ENCODE measurements at regions not wholly inside any gene's neighbourhood (a gene's known extent, or its start where the extent isn't known, plus 50 kb on each side); places are given as distances from the start of the nearest gene placed in this dataset.

DNA sequence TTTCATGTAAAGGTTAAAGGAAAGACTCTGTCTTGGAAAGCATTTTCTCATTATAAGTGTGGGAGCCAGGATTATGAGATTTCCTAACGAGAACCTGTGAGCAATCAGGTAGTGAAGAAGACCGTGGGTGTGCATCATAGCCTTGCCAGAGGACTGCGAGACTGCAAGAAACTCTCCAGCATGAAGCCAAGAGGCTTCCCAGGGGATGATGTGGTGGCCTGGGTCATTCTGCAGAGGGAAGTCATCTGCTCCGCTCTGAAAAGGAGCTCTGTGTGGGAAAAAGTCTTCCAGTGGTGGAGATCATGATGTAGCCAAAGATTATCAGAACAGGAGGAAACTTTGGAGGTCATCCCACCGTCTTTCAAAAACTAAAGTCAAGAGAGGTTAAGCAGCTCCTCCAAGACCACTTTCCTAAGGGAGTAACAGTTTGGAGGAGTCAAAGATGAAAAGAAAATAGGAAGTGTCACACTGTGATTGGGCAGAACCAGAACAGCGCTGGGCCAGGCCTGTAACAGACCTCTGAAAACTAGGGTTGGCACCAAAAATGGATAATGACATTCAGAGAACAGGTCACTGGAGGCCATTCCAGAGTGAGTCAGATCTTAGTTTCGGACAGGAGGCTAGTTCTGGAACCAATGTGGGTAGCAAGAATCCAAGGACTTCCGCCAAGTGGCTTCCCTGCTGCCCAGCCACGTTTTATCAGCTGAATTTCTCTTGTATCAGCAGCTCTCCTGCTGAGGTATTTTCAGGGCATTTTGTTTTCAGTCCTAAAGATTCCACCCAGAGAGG lies 113.0 kb downstream of the LRATD1 start (continued):
- TF ChIP-seq, protein P1, sequence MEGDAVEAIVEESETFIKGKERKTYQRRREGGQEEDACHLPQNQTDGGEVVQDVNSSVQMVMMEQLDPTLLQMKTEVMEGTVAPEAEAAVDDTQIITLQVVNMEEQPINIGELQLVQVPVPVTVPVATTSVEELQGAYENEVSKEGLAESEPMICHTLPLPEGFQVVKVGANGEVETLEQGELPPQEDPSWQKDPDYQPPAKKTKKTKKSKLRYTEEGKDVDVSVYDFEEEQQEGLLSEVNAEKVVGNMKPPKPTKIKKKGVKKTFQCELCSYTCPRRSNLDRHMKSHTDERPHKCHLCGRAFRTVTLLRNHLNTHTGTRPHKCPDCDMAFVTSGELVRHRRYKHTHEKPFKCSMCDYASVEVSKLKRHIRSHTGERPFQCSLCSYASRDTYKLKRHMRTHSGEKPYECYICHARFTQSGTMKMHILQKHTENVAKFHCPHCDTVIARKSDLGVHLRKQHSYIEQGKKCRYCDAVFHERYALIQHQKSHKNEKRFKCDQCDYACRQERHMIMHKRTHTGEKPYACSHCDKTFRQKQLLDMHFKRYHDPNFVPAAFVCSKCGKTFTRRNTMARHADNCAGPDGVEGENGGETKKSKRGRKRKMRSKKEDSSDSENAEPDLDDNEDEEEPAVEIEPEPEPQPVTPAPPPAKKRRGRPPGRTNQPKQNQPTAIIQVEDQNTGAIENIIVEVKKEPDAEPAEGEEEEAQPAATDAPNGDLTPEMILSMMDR (conservative IDR thresholded peaks at IDR 0.05; ENCODE audit: low read depth in 2 of 2) = no peak
- TF ChIP-seq ZNF114 (CRISPR knock-in tag; IDR thresholded peaks at IDR 0.05) (no peak), EZH2 (IDR thresholded peaks at IDR 0.05; ENCODE audit: low read depth, unreplicated experiment) (no peak)

DNA sequence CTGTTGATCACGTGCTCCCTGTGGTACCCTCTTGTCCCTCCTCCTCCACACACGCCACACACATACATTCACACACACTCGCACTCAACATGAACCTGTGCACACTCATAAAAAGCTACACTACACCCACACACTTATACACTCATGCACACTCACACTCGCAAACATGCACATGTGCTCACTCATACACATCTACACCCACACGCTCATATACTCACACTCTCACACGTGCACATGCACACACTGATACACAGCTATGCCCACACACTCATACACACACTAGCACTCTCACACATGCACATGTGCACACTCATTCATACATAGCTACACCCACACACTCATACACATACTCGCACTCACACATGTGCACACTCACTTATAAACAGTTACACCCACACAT lies 113.6 kb downstream of the LRATD1 start:
- Histone ChIP-seq H3K36me3 (ENCODE audit: insufficient read depth) (no peaks in the 10 kb centered on the region; the same call in 1 of the 2 replicates), H4K20me1 (replicated peaks; ENCODE audit: insufficient read depth) (no peaks in the 10 kb centered on the region), H3K27ac (ENCODE audit: low read depth) (no peak overlapping the region), H3K79me2 (replicated peaks; ENCODE audit: insufficient read depth) (no peaks in the 10 kb centered on the region), H3K4me1 (ENCODE audit: insufficient read depth) (no peaks in the 10 kb centered on the region), H2AFZ (no peak overlapping the region), H3K4me2 (no peak overlapping the region), H3F3A (replicated peaks; ENCODE audit: low read depth) (no peaks in the 10 kb centered on the region), H3K9me2 (ENCODE audit: insufficient read depth) (no peaks in the 10 kb centered on the region; the same call in 1 of the 2 replicates), H3K4me3 (no peak overlapping the region), H3K27me3 (ENCODE audit: insufficient read depth) (no peaks in the 10 kb centered on the region)
- DNase-seq (ENCODE audit: low spot score) (no peak), ATAC-seq (no peak)
- Mint-ChIP-seq H3K27me3 (ENCODE audit: insufficient read depth, low read depth, poor library complexity) (peaks cover 1% of the 10 kb centered on the region), H3K36me3 (ENCODE audit: low read depth) (no peaks in the 10 kb centered on the region), H3K4me3 (no peak overlapping the region), H3K27ac (no peak overlapping the region), H3K9me3 (peaks cover 2% of the 10 kb centered on the region; the same call in 1 of the 3 replicates), H3K4me1 (no peaks in the 10 kb centered on the region)
- TF ChIP-seq NANOG (IDR thresholded peaks at IDR 0.05; ENCODE audit: borderline replicate concordance) = no peak
- TF ChIP-seq JUNB (IDR thresholded peaks at IDR 0.05; ENCODE audit: unreplicated experiment) = no peak
- TF ChIP-seq, protein P2, sequence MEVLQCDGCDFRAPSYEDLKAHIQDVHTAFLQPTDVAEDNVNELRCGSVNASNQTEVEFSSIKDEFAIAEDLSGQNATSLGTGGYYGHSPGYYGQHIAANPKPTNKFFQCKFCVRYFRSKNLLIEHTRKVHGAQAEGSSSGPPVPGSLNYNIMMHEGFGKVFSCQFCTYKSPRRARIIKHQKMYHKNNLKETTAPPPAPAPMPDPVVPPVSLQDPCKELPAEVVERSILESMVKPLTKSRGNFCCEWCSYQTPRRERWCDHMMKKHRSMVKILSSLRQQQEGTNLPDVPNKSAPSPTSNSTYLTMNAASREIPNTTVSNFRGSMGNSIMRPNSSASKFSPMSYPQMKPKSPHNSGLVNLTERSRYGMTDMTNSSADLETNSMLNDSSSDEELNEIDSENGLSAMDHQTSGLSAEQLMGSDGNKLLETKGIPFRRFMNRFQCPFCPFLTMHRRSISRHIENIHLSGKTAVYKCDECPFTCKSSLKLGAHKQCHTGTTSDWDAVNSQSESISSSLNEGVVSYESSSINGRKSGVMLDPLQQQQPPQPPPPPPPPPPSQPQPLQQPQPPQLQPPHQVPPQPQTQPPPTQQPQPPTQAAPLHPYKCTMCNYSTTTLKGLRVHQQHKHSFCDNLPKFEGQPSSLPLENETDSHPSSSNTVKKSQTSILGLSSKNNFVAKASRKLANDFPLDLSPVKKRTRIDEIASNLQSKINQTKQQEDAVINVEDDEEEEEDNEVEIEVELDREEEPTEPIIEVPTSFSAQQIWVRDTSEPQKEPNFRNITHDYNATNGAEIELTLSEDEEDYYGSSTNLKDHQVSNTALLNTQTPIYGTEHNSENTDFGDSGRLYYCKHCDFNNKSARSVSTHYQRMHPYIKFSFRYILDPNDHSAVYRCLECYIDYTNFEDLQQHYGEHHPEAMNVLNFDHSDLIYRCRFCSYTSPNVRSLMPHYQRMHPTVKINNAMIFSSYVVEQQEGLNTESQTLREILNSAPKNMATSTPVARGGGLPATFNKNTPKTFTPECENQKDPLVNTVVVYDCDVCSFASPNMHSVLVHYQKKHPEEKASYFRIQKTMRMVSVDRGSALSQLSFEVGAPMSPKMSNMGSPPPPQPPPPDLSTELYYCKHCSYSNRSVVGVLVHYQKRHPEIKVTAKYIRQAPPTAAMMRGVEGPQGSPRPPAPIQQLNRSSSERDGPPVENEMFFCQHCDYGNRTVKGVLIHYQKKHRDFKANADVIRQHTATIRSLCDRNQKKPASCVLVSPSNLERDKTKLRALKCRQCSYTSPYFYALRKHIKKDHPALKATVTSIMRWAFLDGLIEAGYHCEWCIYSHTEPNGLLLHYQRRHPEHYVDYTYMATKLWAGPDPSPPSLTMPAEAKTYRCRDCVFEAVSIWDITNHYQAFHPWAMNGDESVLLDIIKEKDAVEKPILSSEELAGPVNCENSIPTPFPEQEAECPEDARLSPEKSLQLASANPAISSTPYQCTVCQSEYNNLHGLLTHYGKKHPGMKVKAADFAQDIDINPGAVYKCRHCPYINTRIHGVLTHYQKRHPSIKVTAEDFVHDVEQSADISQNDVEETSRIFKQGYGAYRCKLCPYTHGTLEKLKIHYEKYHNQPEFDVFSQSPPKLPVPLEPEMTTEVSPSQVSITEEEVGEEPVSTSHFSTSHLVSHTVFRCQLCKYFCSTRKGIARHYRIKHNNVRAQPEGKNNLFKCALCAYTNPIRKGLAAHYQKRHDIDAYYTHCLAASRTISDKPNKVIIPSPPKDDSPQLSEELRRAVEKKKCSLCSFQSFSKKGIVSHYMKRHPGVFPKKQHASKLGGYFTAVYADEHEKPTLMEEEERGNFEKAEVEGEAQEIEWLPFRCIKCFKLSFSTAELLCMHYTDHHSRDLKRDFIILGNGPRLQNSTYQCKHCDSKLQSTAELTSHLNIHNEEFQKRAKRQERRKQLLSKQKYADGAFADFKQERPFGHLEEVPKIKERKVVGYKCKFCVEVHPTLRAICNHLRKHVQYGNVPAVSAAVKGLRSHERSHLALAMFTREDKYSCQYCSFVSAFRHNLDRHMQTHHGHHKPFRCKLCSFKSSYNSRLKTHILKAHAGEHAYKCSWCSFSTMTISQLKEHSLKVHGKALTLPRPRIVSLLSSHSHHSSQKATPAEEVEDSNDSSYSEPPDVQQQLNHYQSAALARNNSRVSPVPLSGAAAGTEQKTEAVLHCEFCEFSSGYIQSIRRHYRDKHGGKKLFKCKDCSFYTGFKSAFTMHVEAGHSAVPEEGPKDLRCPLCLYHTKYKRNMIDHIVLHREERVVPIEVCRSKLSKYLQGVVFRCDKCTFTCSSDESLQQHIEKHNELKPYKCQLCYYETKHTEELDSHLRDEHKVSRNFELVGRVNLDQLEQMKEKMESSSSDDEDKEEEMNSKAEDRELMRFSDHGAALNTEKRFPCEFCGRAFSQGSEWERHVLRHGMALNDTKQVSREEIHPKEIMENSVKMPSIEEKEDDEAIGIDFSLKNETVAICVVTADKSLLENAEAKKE (CRISPR knock-in tag; IDR thresholded peaks at IDR 0.05) = no peak
- TF ChIP-seq ZNF331 (CRISPR knock-in tag; IDR thresholded peaks at IDR 0.05; ENCODE audit: low read depth) = no peak
- no peak for TF ChIP-seq EZH2phosphoT487 (IDR thresholded peaks at IDR 0.05; ENCODE audit: unreplicated experiment)
- no peak for TF ChIP-seq STAT1 (IDR thresholded peaks at IDR 0.05; ENCODE audit: unreplicated experiment)
- TF ChIP-seq, protein P3, sequence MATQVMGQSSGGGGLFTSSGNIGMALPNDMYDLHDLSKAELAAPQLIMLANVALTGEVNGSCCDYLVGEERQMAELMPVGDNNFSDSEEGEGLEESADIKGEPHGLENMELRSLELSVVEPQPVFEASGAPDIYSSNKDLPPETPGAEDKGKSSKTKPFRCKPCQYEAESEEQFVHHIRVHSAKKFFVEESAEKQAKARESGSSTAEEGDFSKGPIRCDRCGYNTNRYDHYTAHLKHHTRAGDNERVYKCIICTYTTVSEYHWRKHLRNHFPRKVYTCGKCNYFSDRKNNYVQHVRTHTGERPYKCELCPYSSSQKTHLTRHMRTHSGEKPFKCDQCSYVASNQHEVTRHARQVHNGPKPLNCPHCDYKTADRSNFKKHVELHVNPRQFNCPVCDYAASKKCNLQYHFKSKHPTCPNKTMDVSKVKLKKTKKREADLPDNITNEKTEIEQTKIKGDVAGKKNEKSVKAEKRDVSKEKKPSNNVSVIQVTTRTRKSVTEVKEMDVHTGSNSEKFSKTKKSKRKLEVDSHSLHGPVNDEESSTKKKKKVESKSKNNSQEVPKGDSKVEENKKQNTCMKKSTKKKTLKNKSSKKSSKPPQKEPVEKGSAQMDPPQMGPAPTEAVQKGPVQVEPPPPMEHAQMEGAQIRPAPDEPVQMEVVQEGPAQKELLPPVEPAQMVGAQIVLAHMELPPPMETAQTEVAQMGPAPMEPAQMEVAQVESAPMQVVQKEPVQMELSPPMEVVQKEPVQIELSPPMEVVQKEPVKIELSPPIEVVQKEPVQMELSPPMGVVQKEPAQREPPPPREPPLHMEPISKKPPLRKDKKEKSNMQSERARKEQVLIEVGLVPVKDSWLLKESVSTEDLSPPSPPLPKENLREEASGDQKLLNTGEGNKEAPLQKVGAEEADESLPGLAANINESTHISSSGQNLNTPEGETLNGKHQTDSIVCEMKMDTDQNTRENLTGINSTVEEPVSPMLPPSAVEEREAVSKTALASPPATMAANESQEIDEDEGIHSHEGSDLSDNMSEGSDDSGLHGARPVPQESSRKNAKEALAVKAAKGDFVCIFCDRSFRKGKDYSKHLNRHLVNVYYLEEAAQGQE (IDR thresholded peaks at IDR 0.05; ENCODE audit: unreplicated experiment) = no peak
- TF ChIP-seq POLR2AphosphoS5 (IDR thresholded peaks at IDR 0.05; ENCODE audit: low read depth) = no peak
- no peak for TF ChIP-seq EZH2 (IDR thresholded peaks at IDR 0.05; ENCODE audit: low read depth, unreplicated experiment)

All from GM23338 (cell line).